HG02588 (cell line): ENCODE measurements at regions not wholly inside any gene's neighbourhood (a gene's known extent, or its start where the extent isn't known, plus 50 kb on each side); places are given as distances from the start of the nearest gene placed in this dataset.
"Not testable (repeated sequence)": the region's sequence is repeated elsewhere in the genome, so short reads cannot be mapped to it uniquely, and the experiment has no call there.

Source experiments
- ATAC-seq: cut with Tn5 transposase; IDR thresholded peaks from one replicate; pipeline ENCODE4 v1.9.1; 2021; ENCODE audit warnings: mild to moderate bottlenecking, moderate library complexity; ENCODE audit not compliant: unreplicated experiment

DNA sequence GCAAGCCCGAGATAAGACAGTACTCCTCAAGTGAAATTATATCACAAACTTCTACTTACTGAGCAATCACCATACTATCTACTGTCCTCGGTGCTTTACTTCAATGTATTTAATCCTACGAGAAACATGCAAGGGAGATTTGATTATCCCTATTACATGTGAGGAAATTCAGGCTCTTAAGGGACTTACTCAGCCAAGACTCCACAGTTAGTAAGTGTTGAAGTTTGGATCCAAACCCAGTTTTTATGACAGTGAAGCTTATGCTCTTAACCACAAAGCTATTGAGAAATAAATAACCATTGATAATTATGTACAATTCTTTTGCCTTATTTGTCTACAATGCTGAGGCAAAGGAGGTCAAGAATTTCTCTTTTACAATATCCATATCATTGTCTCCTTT lies 672.9 kb upstream of the ACVR2A start:
- ATAC-seq: no peak

DNA sequence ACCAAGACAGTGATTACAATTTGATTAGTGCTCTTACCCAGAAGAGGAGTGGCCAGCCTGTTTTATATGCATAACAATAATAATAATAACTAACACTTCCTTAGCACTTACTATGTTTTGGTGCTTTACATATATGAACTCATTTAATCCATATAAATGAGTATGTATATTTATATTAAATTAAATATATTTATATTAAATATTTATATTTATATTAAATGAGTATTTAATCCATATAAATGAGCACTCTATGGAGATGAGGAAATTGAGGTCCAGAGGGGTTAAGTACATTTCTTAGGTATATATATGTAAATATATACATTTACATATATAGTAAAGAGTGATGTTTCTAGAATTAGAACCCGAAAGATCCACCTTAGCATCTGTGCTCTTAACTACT lies 673.9 kb upstream of the ACVR2A start:
- ATAC-seq: no peak

DNA sequence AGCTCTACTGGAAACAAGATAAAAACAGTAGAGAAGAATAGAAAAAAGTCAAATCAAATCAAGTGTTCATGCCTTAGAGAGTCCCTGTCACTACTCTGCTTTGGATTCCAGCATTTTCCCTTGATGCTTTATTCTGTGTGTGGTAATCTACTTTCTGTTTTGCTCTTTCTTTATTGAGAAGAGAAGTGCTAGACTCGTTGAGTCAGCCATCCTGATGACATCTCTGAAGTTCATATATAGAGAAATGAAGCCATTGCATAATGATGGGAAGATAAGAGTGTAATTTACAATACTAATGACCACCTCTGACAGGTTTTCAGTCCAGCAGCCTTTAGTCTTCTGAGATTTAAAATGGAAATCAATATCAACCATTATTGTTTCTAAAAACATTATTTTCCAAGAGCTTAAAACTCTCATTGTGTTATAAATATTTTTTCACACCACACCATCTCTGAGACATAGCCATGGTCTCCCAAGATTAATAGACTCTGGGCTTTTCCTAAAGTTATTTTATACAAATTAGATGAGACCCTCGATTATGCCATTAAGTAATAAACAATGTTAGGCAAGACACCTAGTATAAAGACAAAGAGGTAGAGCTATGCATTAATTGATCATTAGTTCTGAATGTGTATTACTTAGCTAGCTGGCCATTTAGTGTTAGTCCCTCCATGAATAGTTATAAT lies 679.0 kb upstream of the ACVR2A start:
- no peak for ATAC-seq

DNA sequence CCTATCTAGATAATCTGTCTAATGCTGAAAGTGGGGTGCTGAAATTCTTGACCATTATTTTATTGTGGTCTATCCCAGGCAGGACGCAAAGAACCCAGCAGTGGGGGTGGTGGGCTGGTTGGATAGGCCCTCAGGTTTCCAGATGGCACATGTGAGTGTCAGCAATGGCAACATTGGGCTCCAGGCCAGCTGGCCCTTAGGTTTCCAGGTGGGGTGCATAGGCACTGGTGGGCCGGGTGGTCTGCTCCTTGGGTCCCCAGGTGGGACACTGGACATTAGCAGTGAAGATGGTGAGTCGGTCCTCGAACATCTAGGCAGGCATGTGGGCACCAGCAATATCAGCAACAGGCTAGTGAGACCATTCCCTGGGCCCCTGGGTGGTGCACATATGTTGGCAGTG lies 680.3 kb upstream of the ACVR2A start:
- no peak for ATAC-seq

DNA sequence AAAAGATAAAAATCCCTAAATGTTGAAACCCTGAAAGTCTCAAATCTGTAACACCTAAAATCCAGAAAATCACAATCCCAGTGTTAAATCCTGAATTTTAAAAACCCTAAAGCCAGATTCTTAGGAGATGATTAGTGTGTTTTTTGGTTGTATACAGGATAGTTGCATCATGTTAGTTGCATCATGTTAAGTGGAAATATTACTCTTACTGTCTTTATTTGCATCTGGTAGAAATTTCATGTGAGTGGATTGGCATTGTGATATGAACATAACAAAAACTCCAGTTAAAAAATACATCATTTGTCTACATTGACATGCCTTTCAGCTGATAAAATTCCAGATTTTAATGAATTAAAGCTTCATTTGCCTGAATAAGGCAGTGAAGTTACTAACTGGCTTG lies 683.1 kb upstream of the ACVR2A start:
- ATAC-seq: no peak

DNA sequence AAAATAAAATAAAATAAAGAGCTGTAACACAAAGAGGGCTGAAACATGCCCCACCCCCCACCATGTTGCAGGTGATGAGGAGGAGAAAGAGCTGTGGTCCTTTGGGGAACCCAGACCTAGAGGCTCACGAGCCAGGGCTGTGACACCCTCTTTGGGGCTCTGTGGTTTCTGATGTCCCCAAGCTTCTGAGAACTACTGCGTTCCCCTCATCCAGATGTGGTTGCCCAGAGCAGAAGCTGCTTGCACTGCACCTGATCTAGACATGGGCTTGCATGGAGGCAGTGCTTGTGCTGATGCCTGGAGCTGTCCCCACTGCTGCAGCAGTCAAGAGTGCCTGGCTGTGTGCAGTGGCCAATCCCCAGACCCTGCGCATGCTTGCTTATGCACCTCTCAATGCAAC lies 687.9 kb upstream of the ACVR2A start:
- ATAC-seq: no peak

DNA sequence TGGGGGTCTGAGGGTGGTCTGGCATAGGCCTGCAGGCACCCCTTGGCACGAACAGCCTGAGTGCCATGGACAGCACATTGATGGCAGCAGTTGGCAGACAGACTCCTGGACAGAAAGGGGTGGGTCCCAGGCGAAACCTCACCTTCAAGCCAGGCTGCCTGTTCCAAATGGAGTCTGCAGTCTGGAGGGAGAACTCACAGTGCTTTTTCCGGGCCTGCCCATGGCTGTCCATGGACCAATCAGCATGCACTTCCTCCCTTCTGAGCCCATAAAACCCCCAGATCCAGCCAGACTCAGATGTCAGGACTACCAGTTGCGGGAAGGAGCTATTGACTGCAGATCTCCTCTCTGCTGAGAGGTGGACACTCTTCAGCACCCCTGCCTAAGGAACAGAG lies 694.6 kb upstream of the ACVR2A start:
- ATAC-seq: no peak

DNA sequence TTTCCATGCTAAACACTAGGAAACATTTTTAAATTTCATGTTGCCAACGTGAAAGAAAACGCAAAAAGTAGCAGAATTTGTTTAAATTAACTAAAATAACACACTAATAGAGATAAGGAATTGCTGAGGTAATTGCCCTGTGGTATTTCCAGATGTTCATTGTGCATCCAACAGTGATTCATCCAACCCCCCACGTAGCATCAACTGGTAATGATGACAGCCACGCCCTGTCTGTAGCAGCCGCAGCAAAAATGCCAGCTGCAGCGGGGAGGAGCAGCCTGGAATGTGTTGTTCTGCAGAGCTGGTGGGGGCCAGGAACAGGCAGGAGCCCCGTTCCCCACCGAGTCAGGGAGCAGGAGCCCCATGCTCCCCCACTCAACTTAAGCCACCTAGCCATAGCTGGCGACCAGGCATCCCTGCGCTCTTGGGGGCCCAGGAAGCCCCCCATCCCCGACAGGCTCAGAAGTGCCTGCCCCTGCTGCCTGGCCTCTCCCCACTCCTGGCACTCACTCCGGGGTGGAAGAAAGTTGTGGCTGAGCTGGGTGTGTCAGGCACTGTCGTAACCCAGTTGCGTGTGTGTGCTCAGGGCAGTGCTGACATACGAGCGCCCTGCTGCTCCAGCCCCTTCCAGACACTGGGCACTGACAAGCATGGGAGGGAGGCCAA lies 695.1 kb upstream of the ACVR2A start:
- no peak for ATAC-seq

DNA sequence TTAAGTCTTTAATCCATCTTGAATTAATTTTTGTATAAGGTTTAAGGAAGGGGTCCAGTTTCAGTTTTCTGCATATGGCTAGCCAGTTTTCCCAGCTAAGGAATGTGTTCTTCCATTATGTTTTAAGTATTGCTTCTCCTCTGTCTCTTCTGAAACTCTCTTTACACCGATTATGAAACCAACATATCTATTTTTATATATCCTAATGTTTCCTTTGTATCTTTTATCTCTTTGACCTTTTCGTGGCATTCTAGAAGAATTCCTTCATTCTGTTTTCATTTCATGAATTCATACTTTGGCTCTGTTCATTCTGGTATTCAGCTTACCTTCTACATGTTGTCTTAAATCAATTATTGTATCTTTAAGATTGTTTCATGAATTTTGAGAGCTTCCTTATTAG lies 697.0 kb upstream of the ACVR2A start:
- no peak for ATAC-seq

DNA sequence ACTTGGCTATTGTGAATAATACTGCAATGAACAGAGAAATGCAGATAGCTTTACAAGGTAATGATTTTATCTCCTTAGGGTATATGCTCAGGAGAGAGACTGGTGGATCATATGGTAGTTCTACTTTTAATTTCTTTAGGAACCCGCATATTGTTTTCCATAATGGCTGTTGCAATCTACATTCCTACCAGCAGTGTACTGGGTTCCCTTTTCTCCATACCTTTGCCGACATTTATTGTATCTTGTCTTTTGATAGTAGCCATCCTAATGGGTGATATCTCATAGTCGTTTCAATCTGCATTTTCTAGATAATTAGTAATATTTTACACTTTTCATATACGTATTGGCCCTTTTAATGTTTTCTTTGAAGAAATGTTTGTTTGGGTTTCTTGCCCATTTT lies 702.9 kb upstream of the ACVR2A start:
- ATAC-seq: no peak

DNA sequence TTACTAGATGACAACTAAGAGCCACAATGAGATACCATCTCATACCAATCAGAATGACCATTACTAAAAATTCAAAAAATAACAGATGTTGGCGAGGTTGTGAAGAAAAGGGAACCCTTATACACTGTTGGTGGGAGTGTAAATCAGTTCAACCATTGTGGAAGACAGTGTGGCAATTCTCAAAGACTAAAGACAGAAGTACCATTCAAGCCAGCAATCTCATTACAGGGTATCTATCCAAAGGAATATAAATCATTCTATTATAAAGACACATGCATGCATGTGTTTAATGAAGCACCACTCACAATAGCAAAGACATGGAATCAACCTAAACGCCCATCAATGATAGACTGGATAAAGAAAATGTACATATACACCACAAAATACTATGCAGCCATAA lies 705.1 kb upstream of the ACVR2A start:
- ATAC-seq: not testable (repeated sequence)

DNA sequence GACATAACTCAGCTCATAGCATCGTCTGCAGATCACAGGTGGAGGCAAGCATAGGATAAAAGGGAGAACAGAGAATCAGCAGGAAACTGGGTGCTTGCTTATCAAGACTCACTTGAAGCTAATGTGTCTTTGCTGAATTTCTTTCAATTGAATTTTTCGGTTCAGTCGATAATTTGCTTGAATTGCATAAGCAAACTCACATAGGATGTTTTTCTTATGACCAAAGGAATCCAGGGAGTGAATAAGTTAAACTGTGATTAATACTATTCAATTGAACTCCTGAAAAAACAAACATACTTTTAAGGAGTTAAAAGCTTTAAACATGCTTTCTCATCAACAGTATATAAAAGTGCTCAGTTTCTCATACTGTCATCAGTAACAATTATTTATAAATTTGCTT lies 707.1 kb upstream of the ACVR2A start:
- ATAC-seq: no peak

DNA sequence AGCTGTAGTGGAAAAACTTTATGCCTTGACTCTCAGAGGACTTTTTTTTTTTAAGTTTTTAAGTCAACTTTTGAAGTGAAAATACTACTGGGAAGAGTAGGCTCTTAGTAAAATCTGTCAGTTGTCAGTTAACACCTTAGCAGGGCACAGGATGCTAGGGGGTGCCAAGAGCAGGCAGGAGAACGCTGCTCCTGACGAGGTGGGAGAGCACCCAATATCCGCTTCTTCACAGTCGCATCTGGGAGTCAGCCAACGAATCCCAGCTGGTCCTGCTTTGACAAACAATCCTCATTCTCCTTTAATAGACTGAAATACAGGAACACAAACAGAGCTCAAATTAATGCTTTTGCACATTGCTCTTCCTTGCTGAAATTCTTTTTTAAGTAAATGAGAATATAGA lies 709.5 kb upstream of the ACVR2A start:
- ATAC-seq: no peak

DNA sequence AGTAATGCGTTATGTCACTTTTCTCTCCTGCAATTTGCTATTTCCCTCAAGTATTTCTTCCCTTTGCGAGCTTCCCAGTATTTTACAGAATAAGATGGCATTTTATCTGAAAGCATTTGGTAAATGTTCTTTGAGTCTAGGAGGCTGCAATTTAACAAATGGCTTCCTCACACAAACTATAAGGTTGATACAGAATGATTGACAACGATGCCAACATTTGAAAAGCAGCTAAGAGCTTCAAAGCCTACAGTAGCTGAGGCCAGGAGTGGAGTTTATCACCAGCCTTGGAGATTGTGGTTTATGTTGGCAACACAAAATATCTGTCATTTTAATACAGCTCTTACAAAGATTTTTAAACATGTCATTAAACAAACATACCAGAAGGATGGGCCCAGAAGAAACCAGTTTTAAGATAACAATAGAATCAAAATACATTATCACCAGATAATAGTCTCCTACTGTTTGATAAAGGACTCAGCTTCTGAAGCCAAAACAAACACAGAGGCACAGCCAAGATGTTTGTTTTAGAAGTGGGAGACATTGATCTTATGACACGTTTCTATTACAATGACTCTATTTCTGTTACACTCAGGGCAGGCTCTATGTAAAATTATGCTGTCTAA lies 711.4 kb upstream of the ACVR2A start:
- ATAC-seq: no peak

DNA sequence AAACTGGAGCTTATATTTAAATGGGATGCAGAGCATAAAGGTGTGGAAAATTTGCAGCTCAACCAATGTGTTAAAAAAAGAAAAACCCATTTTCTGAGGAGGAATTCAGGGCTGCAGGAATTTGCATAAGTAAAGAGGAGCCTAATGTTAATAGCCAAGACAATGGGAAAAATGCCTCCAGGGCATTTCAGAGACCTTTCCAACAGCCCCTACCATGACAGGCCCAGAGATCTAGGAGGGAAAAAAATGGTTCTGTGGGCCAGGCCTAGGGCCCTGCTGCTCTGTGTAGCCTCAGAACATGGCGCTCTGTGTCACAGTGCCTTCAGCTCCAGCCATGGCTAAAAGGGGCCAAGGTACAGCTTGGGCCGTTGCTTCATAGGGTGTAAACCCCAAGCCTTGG lies 719.7 kb upstream of the ACVR2A start:
- ATAC-seq: no peak

DNA sequence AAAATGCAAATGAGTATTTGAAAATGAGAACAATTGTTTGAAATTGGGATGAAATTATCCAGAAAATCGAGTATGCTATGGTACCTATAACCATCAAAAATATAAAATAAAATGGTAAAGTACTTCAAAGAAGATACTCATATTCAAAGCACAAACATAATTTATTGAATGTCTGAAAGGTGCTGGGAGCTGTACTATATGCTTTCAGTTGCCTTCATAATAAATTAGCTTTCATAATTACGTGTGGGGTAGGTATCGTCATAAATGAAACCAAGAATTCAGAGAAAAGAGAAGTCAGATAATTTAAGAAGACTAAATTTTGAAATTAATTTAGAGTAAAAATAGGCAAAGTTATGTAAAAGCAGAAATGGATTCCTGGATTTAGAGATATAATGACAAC lies 721.9 kb upstream of the ACVR2A start:
- no peak for ATAC-seq

DNA sequence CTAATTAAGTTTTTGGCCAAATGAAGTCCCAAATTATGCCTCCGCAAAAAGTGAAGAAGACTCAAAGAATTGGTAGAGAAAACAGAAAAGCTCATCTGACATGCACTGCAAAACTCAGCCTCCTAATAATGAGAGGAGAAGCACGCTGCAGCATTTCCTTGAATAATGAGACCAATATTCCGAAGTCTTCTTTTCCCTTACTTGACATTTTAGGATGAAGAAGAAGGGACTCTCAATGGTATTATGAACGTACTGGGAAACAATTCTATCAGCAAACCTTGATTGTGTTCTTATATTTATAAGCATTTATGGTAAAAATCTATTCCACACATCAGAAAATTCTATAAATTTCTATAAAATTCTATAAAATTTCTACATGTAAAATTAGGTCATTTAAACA lies 733.9 kb upstream of the ACVR2A start:
- no peak for ATAC-seq

DNA sequence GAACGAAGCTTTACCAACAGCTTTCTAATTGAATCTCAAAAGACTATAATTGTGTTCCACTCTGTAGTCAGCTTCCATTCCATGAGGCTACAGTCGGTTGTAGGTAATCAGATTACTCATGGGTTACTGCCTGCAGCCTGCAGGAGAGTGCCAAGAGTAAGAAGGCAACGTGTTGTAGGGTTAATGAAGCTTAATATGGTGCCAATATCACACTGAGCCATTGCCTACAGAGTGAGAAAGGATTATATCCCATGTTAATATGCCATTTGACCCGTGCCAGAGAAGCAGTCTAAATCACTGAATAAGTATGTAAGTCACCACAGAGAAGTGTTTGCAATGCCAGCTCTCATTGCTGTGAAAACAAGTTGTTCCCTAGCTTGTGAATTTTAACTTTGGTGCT lies 734.5 kb upstream of the ACVR2A start:
- ATAC-seq: no peak

DNA sequence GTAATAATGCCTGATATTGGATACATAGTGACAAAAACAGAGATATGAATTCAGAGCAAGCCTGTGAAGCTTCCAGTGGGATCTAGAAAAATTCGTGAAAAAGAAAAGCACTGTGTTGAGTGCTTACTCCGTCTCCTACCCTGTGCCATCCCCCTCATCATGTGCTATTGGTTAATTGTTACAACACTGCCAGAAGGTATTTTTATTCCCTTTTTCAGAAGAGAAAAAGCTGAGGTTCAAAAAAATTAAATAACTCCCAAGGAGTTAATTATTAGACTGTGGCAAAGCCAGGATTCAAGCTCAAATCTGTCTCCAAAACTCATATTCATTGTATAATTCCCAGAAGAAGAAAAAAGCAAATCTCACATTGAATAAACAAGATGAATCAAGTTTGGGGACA lies 735.5 kb upstream of the ACVR2A start:
- ATAC-seq: no peak

DNA sequence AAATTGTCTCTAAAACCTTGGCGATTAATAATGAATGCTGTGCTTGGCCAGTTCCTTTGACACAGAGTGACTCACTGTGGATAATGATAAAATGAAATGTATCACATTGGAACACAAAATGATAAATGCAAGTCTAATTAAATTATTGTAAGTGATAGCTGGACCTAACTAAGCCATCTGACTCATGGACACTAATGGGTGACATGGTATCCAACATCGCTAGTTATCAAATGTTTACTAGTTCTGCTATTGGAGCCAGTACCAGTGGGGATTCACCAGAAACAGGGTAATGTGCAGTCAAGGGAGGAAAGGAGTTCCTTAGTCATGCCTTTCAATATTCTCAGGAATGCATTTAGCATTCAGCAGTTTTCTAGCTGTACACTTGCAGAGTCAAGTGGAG lies 736.3 kb upstream of the ACVR2A start:
- ATAC-seq: no peak

DNA sequence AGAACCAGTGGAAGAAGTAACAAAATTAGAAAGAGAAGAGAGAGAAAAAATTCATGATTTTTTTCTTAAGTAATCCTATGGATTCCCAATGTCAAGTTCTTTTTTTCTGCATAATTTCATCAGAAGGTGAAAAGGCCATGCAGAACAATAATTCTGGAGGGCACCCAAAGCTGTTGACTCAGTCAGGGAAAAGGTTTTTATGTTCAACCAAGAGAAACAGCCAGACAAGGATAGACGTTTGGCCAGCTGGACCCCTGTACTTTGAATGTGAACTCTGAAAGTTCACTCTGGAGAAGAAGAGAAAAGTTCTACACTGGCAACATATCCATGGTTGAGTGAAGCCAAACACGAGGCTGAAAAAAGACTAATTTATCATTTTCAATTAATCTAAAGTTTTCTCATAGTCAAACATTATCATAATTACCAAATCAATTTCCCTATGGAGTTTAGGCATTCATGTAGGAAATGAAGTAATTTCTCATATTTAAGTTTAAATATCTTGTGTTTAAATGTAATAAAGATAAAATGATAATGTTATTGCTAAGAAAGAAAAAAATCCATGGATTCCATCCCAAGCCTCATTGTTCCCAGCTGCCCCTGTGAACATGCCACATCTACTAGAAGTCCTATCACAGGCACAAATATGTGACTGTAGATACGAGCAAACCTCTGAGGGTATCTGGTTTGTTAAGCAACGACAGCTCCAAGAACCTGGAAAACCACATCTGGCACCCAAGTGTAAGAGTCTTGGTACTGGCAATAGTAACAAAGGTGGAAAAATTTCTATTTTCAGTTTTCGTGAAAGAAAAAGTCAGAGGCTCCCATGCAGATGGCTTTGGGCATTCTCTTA lies 742.7 kb upstream of the ACVR2A start:
- no peak for ATAC-seq
